ENCODE measurements at regions not wholly inside any gene's neighbourhood (a gene's known extent, or its start where the extent isn't known, plus 50 kb on each side); places are given as distances from the start of the nearest gene placed in this dataset.

GRCh38 chr4:181538431-181538830, 704.8 kb upstream of the TENM3 start:
- H3K4me2 ChIP-seq (replicated peaks; ENCODE audit: extremely low read depth, low read length, poor library complexity, severe bottlenecking), result no peak overlapping the region
- no peaks in the 10 kb centered on the region for H3K27me3 ChIP-seq (ENCODE audit: control insufficient read depth in 2 of 2, insufficient read depth in 2 of 2, low read length in 2 of 2)
- H3K4me1 ChIP-seq (ENCODE audit: control insufficient read depth in 1 of 2, insufficient read depth in 2 of 2, low read length in 2 of 2), result no peaks in the 10 kb centered on the region
- no peak overlapping the region for H3K27ac ChIP-seq (ENCODE audit: low read depth in 1 of 2, low read length in 2 of 2)
- intact Hi-C loops (cut with micrococcal nuclease), result no loop called here
- no peaks in the 10 kb centered on the region for H3K79me2 ChIP-seq (ENCODE audit: insufficient read depth, low read length)
- H3K9ac ChIP-seq (ENCODE audit: insufficient read depth, low read length, poor library complexity, severe bottlenecking), result no peak overlapping the region
- Mint-ChIP-seq H3K36me3 (no peaks in the 10 kb centered on the region), H3K4me1 (no peaks in the 10 kb centered on the region), H3K4me3 (no peak overlapping the region), H3K27ac (no peak overlapping the region), H3K27me3 (ENCODE audit: low read depth in 3 of 3) (peaks cover 0 to 2% (median 0%) of the 10 kb centered on the region in 3 donors), H3K9me3 (no peaks in the 10 kb centered on the region)
- H3K9me3 ChIP-seq (replicated peaks in 1 of 2; ENCODE audit: control insufficient read depth in 1 of 2, insufficient read depth in 1 of 2, low read length in 2 of 2), result no peaks in the 10 kb centered on the region
- no peaks in the 10 kb centered on the region for H3K36me3 ChIP-seq (replicated peaks in 1 of 2; ENCODE audit: control insufficient read depth in 1 of 2, insufficient read depth in 2 of 2, low read length in 2 of 2)
- DNase-seq, result no peak
- H2AFZ ChIP-seq (ENCODE audit: insufficient read depth, low read depth, low read length, poor library complexity, severe bottlenecking), result no peak overlapping the region
- no peak for TF ChIP-seq CTCF (IDR thresholded peaks at IDR 0.05)
- H3K4me3 ChIP-seq (replicated peaks in 1 of 3; ENCODE audit: low read depth in 2 of 3, low read length in 3 of 3), result no peak overlapping the region
- 83% methylated on average over 1 of the region's 3 CpGs for WGBS (ENCODE audit: insufficient coverage)
- H4K20me1 ChIP-seq (ENCODE audit: insufficient read depth, low read length), result no peaks in the 10 kb centered on the region

GRCh38 chr4:181541396-181541795, 701.8 kb upstream of the TENM3 start:
- H3K79me2 ChIP-seq (ENCODE audit: insufficient read depth, low read length), result no peaks in the 10 kb centered on the region
- no peak overlapping the region for H3K27ac Mint-ChIP-seq
- WGBS (ENCODE audit: insufficient coverage), result no CpG with 5 or more reads among the region's 2 CpGs

More at GRCh38 chr4:181541396-181541795, 701.8 kb upstream of the TENM3 start:
- Histone ChIP-seq H3K27ac (ENCODE audit: low read depth in 1 of 2, low read length in 2 of 2) (no peak overlapping the region), H3K27me3 (ENCODE audit: control insufficient read depth in 2 of 2, insufficient read depth in 2 of 2, low read length in 2 of 2) (no peaks in the 10 kb centered on the region), H3K36me3 (replicated peaks in 1 of 2; ENCODE audit: control insufficient read depth in 1 of 2, insufficient read depth in 2 of 2, low read length in 2 of 2) (no peaks in the 10 kb centered on the region), H3K9me3 (replicated peaks in 1 of 2; ENCODE audit: control insufficient read depth in 1 of 2, insufficient read depth in 1 of 2, low read length in 2 of 2) (no peaks in the 10 kb centered on the region), H4K20me1 (ENCODE audit: insufficient read depth, low read length) (no peaks in the 10 kb centered on the region), H3K4me3 (replicated peaks in 1 of 3; ENCODE audit: low read depth in 2 of 3, low read length in 3 of 3) (no peak overlapping the region), H2AFZ (ENCODE audit: insufficient read depth, low read depth, low read length, poor library complexity, severe bottlenecking) (no peak overlapping the region), H3K9ac (ENCODE audit: insufficient read depth, low read length, poor library complexity, severe bottlenecking) (no peak overlapping the region), H3K4me2 (replicated peaks; ENCODE audit: extremely low read depth, low read length, poor library complexity, severe bottlenecking) (no peak overlapping the region), H3K4me1 (ENCODE audit: control insufficient read depth in 1 of 2, insufficient read depth in 2 of 2, low read length in 2 of 2) (no peaks in the 10 kb centered on the region)
- no peak for TF ChIP-seq CTCF (IDR thresholded peaks at IDR 0.05)
- H3K9me3 Mint-ChIP-seq, result no peaks in the 10 kb centered on the region
- intact Hi-C loops (cut with micrococcal nuclease), result no loop called here
- H3K4me3 Mint-ChIP-seq, result no peak overlapping the region
- H3K4me1 Mint-ChIP-seq, result no peaks in the 10 kb centered on the region
- DNase-seq, result no peak
- H3K36me3 Mint-ChIP-seq, result no peaks in the 10 kb centered on the region
- peaks cover 0 to 2% (median 0%) of the 10 kb centered on the region in 3 donors for H3K27me3 Mint-ChIP-seq (ENCODE audit: low read depth in 3 of 3)

Data from CD14-positive monocyte (primary cell).